Gastroesophageal sphincter (tissue), 4 donors: ENCODE measurements at regions not wholly inside any gene's neighbourhood (a gene's known extent, or its start where the extent isn't known, plus 50 kb on each side); places are given as distances from the start of the nearest gene placed in this dataset.

Experiments
- ATAC-seq: fragments of 150-250 bp; one replicate; pipeline ENCODE4 v1.9.1; 2016; ENCODE audit warnings: mild to moderate bottlenecking, moderate library complexity
- H3K27ac ChIP-seq, 4 donors: fragments of 200-600 bp; sonication (generic) in 3 of 4; 1 replicate in 3 of 4; 2 replicates in 1 of 4; pipeline ENCODE4 v1.5.1; 2016 to 2019
- H3K27me3 ChIP-seq: fragments of 200-600 bp; sonication (generic); one replicate; pipeline ENCODE4 v1.5.1; 2019
- H3K36me3 ChIP-seq, 2 donors: fragments of 200-600 bp; sonication (generic); one replicate each; pipeline ENCODE4 v1.5.1; 2019; ENCODE audit warnings: control low read depth in 1 of 2
- H3K4me1 ChIP-seq, 3 donors: fragments of 200-600 bp; sonication (generic); 1 replicate in 2 of 3; 2 replicates in 1 of 3; pipeline ENCODE4 v1.5.1; 2016 to 2019; ENCODE audit warnings: control low read depth in 2 of 3
- H3K4me3 ChIP-seq, 2 donors: fragments of 200-600 bp; sonication (generic); one replicate each; pipeline ENCODE4 v1.5.1; 2019; ENCODE audit warnings: mild to moderate bottlenecking in 1 of 2, moderate library complexity in 1 of 2
- H3K9me3 ChIP-seq, 3 donors: fragments of 200-600 bp; sonication (generic); one replicate each; pipeline ENCODE4 v1.5.1; 2017 to 2019; ENCODE audit warnings: control low read depth in 2 of 3
- CTCF ChIP-seq, 4 experiments: fragments of 200-600 bp in 2 of 4; fragments of 450-650 bp in 2 of 4; sonication (generic) in 1 of 4; IDR thresholded peaks; one replicate each; pipeline ENCODE4 v1.5.1; 2017 to 2019; ENCODE audit warnings: antibody characterized with exemption in 4 of 4, mild to moderate bottlenecking in 2 of 4, moderate library complexity in 2 of 4
- EP300 ChIP-seq: sonication (generic); formaldehyde crosslinking; IDR thresholded peaks from one replicate; pipeline ENCODE4 v1.6.1; 2017; ENCODE audit warnings: antibody characterized with exemption, mild to moderate bottlenecking
- POLR2A ChIP-seq, 2 donors: fragments of 450-650 bp; IDR thresholded peaks; one replicate each; pipeline ENCODE4 v1.6.1; 2017; ENCODE audit warnings: antibody characterized with exemption in 2 of 2, mild to moderate bottlenecking in 2 of 2, moderate library complexity in 1 of 2
- POLR2AphosphoS5 ChIP-seq: sonication (generic); formaldehyde crosslinking; IDR thresholded peaks from one replicate; pipeline ENCODE4 v1.6.1; 2017; ENCODE audit warnings: antibody characterized with exemption
- WGBS, 2 donors: methylation state at CpG; one replicate each; pipeline ENCODE4 v1.1.5; 2018; ENCODE audit warnings: low coverage in 1 of 2; 5-methylcytosine and 5-hydroxymethylcytosine counted together

- TF ChIP-seq CTCF (IDR thresholded peaks at IDR 0.05): no peak
- no peak for TF ChIP-seq EP300
- TF ChIP-seq POLR2A (IDR thresholded peaks at IDR 0.05): no peak
- TF ChIP-seq POLR2AphosphoS5: no peak
- WGBS, 2 donors: 67 to 100% methylated on average over 2 to 3 of the region's 3 CpGs
- Histone ChIP-seq H3K4me3 (no peak overlapping the region), H3K27ac (no peak overlapping the region), H3K4me1 (peaks cover 0 to 4% (median 0%) of the 10 kb centered on the region in 3 donors), H3K27me3 (no peaks in the 10 kb centered on the region), H3K9me3 (no peaks in the 10 kb centered on the region), H3K36me3 (no peaks in the 10 kb centered on the region)
- ATAC-seq: no peak
These were observed 245.2 kb downstream of the DLEU7 start for GRCh38 chr13:50598338-50598737.

GRCh38 chr13:50599046-50599445 is 244.4 kb downstream of the DLEU7 start:
- no peak overlapping the region for H3K4me3 ChIP-seq
- no peak for ATAC-seq
- no peaks in the 10 kb centered on the region for H3K9me3 ChIP-seq
- H3K4me1 ChIP-seq: peaks cover 0 to 4% (median 0%) of the 10 kb centered on the region in 3 donors
- H3K27ac ChIP-seq: no peak overlapping the region
- no peaks in the 10 kb centered on the region for H3K36me3 ChIP-seq
- TF ChIP-seq POLR2AphosphoS5 (no peak), CTCF (IDR thresholded peaks at IDR 0.05) (no peak)
- H3K27me3 ChIP-seq: no peaks in the 10 kb centered on the region
- WGBS, 2 donors: 48 to 86% methylated on average over 5 of the region's 5 CpGs

GRCh38 chr13:50599927-50600326 is 243.6 kb downstream of the DLEU7 start:
- H3K4me3 ChIP-seq: no peak overlapping the region
- no peaks in the 10 kb centered on the region for H3K36me3 ChIP-seq
- 87 to 100% methylated on average over 1 to 2 of the region's 2 CpGs for WGBS, 2 donors
- H3K9me3 ChIP-seq: no peaks in the 10 kb centered on the region
- no peak for TF ChIP-seq POLR2A (IDR thresholded peaks at IDR 0.05)
- TF ChIP-seq EP300: no peak
- no peak for TF ChIP-seq CTCF (IDR thresholded peaks at IDR 0.05)
- no peak for TF ChIP-seq POLR2AphosphoS5
- no peaks in the 10 kb centered on the region for H3K27me3 ChIP-seq
- H3K4me1 ChIP-seq: no peaks in the 10 kb centered on the region
- H3K27ac ChIP-seq: no peak overlapping the region
- ATAC-seq: no peak

DNA sequence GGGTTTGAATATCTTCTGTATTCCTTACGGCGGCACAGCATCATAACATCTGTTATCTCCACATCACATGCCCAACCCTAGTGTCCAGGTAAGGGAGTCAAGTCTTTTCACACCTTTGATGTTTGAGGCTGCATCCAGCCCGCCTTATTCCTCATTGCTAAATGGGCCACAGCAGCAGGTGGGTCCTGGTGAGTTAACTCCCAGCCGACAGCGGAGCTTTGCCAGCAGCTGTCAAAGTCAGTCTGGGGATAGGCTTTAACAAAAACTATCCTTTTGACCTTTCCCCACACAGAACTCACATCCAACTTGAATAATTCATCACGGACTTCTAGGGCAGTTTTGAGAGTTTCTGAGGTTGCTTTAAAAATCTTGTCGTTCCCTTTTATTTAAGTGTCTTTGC is 235.1 kb downstream of the DLEU7 start:
- H3K9me3 ChIP-seq: no peaks in the 10 kb centered on the region
- H3K27ac ChIP-seq: no peak overlapping the region
- no peak for TF ChIP-seq POLR2A (IDR thresholded peaks at IDR 0.05)
- no peak for TF ChIP-seq POLR2AphosphoS5
- TF ChIP-seq CTCF (IDR thresholded peaks at IDR 0.05): no peak
- no peaks in the 10 kb centered on the region for H3K4me1 ChIP-seq
- H3K36me3 ChIP-seq: no peaks in the 10 kb centered on the region
- H3K4me3 ChIP-seq: no peak overlapping the region
- no peaks in the 10 kb centered on the region for H3K27me3 ChIP-seq
- ATAC-seq: no peak
- WGBS, 2 donors: 53 to 56% methylated on average over 5 to 7 of the region's 7 CpGs

- H3K4me3 ChIP-seq: no peak overlapping the region
- WGBS, 2 donors: 68 to 90% methylated on average over 2 to 3 of the region's 3 CpGs
- no peaks in the 10 kb centered on the region for H3K27me3 ChIP-seq
- no peak for TF ChIP-seq EP300
- TF ChIP-seq POLR2AphosphoS5: no peak
- no peak for TF ChIP-seq POLR2A (IDR thresholded peaks at IDR 0.05)
- no peak for TF ChIP-seq CTCF (IDR thresholded peaks at IDR 0.05)
- ATAC-seq: no peak
- H3K27ac ChIP-seq: no peak overlapping the region
- no peaks in the 10 kb centered on the region for H3K9me3 ChIP-seq
- no peaks in the 10 kb centered on the region for H3K4me1 ChIP-seq
- H3K36me3 ChIP-seq: no peaks in the 10 kb centered on the region
These were observed 234.5 kb downstream of the DLEU7 start for GRCh38 chr13:50609011-50609410.
